Stimulated activated naive B cell treated with anti-CD40 and anti-IgM and Interleukin-4, amounts not matched to agents 10 μg/mL and 1 μg/mL and 100 μg/mL, for 72 hours (primary cell): ENCODE measurements at regions not wholly inside any gene's neighbourhood (a gene's known extent, or its start where the extent isn't known, plus 50 kb on each side); places are given as distances from the start of the nearest gene placed in this dataset.

Source experiments
- ATAC-seq, 2 donors: fragments of 150-1000 bp; cut with Tn5 transposase; replicated peaks; 2 replicates each; pipeline ENCODE4 v1.10.0; 2021; ENCODE audit warnings: moderate library complexity in 1 of 2
- DNase-seq: peaks from one replicate; pipeline ENCODE4 v3.0.0; 2021
- H3K27ac Mint-ChIP-seq: one replicate; pipeline ENCODE4 v1.8.0; 2022; ENCODE audit warnings: mild to moderate bottlenecking, mixed read lengths
- H3K27me3 Mint-ChIP-seq, 2 donors: one replicate each; pipeline ENCODE4 v1.8.0; 2022; ENCODE audit warnings: mixed read lengths in 2 of 2
- H3K36me3 Mint-ChIP-seq, 2 donors: one replicate each; pipeline ENCODE4 v1.8.0; 2022; ENCODE audit warnings: mixed read lengths in 2 of 2, mild to moderate bottlenecking in 1 of 2
- H3K4me1 Mint-ChIP-seq, 2 donors: one replicate each; pipeline ENCODE4 v1.8.0; 2022; ENCODE audit warnings: mixed read lengths in 2 of 2, mild to moderate bottlenecking in 1 of 2
- H3K4me3 Mint-ChIP-seq, 2 donors: one replicate each; pipeline ENCODE4 v1.8.0; 2022; ENCODE audit warnings: mild to moderate bottlenecking in 2 of 2, mixed read lengths in 2 of 2, moderate library complexity in 1 of 2
- H3K9me3 Mint-ChIP-seq, 2 donors: one replicate each; pipeline ENCODE4 v1.8.0; 2022; ENCODE audit warnings: mixed read lengths in 2 of 2, mild to moderate bottlenecking in 1 of 2

DNA sequence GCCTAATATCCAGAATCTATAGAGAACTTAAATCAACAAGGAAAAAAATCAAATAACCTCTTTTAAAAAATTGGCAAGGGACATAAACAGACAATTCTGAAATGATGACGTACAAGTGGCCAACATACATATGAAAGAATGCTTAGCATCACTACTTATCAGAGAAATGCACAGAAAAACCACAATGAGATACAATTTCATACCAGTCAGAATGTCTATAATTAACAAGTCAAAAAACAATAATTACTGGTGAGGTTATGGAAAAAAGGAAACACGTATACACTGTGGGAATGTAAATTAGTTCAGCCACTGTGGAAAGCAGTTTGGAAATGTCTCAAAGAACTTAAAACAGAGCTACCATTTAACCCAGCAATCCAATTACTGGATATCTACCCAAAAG is 1192.0 kb downstream of the CDH12 start:
- ATAC-seq (no peak), DNase-seq (no peak)
- H3K27me3 Mint-ChIP-seq, result no peaks in the 10 kb centered on the region

DNA sequence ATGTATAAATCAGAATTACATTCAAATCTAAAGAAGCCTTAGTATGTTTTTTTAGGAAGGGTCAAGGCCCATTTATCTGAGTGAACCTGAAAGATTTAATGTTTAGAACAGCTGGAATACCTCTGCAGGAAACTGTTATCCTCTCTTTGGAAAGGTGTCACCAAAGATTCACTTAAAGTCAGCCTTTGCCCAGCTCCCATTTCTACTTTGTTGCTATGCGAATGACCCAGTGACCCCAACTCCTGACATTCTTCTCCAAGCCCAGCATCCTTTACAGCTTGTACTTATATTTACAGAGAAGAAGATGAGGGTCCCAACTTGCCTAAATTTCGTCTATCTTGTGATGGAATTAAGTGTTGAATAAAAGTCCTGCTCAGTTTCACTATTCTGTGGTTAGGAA is 1198.6 kb downstream of the CDH12 start:
- H3K4me1 Mint-ChIP-seq, result no peaks in the 10 kb centered on the region
- H3K4me3 Mint-ChIP-seq, result no peak overlapping the region
- ATAC-seq (no peak), DNase-seq (no peak)
- no peaks in the 10 kb centered on the region for H3K27me3 Mint-ChIP-seq
- H3K27ac Mint-ChIP-seq, result no peak overlapping the region
- H3K36me3 Mint-ChIP-seq, result no peaks in the 10 kb centered on the region
- no peaks in the 10 kb centered on the region for H3K9me3 Mint-ChIP-seq

More for the DNA sequence above, 1192.0 kb downstream of the CDH12 start:
- no peak overlapping the region for H3K4me3 Mint-ChIP-seq
- H3K9me3 Mint-ChIP-seq, result peaks cover 11 to 16% of the 10 kb centered on the region in 2 donors
- no peaks in the 10 kb centered on the region for H3K36me3 Mint-ChIP-seq
- no peak overlapping the region for H3K27ac Mint-ChIP-seq
- no peaks in the 10 kb centered on the region for H3K4me1 Mint-ChIP-seq

DNA sequence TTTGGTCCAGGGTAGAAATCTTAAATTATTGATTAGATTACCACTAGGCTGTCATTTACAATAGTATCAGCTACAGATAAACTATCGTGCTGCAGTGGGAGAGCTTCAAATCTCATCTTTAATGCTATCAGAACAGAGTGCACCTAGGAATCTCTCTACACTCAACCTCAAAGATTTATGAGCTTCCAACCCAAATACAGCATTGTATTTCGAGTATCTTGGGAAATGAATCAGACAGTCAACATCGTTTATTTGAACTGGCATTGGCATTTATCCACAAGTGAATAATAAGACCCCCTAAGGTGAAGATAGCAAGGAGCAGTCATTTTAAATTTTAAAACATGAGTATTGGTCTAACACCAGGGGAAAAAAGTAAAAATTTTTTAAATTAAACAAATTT is 1203.2 kb downstream of the CDH12 start:
- no peak for ATAC-seq
- H3K27me3 Mint-ChIP-seq, result no peaks in the 10 kb centered on the region
- DNase-seq, result no peak
- no peaks in the 10 kb centered on the region for H3K9me3 Mint-ChIP-seq
- H3K4me1 Mint-ChIP-seq, result no peaks in the 10 kb centered on the region
- H3K27ac Mint-ChIP-seq, result peak overlapping the region; percentile 51
- H3K4me3 Mint-ChIP-seq, result no peak overlapping the region
- H3K36me3 Mint-ChIP-seq, result no peaks in the 10 kb centered on the region

DNA sequence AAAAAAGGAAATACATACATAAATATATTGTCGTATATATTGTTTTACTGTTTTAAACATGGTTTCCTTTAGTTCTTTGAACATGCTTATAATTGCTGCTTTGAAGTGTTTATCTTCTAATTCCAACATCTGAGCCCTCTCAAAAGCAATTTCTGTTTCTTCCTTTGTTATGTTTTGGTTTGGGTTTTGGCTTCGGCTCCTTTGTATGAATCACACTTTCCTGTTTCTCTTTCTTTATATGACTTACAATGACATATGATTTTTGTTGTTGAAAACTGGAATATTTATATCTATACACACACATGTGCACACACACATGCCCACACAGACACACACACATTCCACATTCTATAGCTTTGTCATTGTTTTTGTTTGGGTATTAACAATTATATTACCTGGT is 1206.7 kb downstream of the CDH12 start:
- Mint-ChIP-seq H3K9me3 (no peaks in the 10 kb centered on the region), H3K4me1 (no peaks in the 10 kb centered on the region), H3K27ac (no peak overlapping the region), H3K4me3 (no peak overlapping the region), H3K36me3 (no peaks in the 10 kb centered on the region), H3K27me3 (no peaks in the 10 kb centered on the region)
- no peak for ATAC-seq
- DNase-seq, result no peak

DNA sequence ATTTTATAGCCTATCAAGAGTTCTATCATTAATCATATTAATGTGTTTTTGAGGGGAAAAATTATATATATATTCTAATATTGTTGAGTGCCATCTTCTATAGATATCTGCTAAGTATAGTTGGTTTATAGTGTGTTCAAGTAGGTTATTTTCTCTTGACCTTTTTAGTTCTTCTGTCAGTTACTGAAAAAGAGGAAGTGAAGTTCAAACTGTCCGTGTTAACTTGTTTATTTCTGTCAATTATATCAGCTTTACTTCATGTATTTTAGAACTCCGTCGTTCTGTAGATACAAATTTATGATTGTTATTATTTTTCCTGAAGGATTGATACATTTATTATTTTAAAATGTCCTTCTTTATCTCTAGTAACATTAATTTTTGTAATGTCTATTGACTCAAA is 1209.1 kb downstream of the CDH12 start:
- no peaks in the 10 kb centered on the region for H3K36me3 Mint-ChIP-seq
- no peak for DNase-seq
- no peak for ATAC-seq
- no peaks in the 10 kb centered on the region for H3K27me3 Mint-ChIP-seq
- no peaks in the 10 kb centered on the region for H3K4me1 Mint-ChIP-seq
- H3K9me3 Mint-ChIP-seq, result no peaks in the 10 kb centered on the region
- no peak overlapping the region for H3K27ac Mint-ChIP-seq
- no peak overlapping the region for H3K4me3 Mint-ChIP-seq

DNA sequence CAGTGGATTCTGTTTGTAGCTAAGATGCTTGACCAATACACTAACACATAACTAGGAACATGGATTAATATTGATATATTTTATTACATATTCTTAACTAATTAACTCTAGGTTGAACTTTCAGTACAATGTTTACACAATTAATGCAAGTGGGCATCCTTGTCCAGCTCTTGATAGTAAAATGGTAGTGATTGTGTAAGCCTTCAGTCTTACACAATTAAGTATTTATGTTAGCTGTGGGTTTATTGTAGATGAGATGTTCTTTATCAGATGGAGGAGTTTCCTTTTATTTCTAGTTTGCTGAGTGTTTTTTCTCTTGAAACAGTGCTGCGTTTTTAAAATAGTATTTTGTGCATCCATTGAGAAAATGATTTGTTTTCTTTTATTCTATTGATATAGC is 1210.8 kb downstream of the CDH12 start:
- H3K9me3 Mint-ChIP-seq, result peaks cover 0 to 2% of the 10 kb centered on the region in 2 donors
- no peak overlapping the region for H3K27ac Mint-ChIP-seq
- H3K4me1 Mint-ChIP-seq, result no peaks in the 10 kb centered on the region
- H3K4me3 Mint-ChIP-seq, result no peak overlapping the region
- ATAC-seq, result no peak
- H3K27me3 Mint-ChIP-seq, result no peaks in the 10 kb centered on the region
- no peak for DNase-seq
- H3K36me3 Mint-ChIP-seq, result no peaks in the 10 kb centered on the region

DNA sequence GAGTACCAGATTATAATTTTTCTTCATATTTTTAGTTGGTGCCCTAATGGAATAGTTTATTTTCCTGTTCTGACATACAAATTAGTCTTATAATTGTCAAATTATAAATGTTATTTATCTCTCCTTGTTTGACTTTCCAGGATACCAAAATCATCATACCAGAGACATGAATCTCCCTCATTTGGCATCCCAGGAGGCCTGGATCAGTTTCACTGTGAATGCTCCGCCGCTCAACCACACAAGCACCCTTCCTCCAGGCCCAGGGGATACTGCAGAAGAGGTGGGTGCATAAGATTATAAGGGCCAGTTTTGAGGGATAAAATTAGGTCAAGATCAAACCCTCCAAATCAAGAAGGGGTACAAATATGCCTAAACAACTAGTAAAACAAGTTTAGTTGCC is 1229.3 kb downstream of the CDH12 start:
- Mint-ChIP-seq H3K27ac (no peak overlapping the region), H3K4me1 (no peaks in the 10 kb centered on the region), H3K9me3 (peaks cover 6 to 8% of the 10 kb centered on the region in 2 donors), H3K27me3 (no peaks in the 10 kb centered on the region), H3K4me3 (no peak overlapping the region), H3K36me3 (no peaks in the 10 kb centered on the region)
- ATAC-seq, result no peak
- DNase-seq, result no peak

DNA sequence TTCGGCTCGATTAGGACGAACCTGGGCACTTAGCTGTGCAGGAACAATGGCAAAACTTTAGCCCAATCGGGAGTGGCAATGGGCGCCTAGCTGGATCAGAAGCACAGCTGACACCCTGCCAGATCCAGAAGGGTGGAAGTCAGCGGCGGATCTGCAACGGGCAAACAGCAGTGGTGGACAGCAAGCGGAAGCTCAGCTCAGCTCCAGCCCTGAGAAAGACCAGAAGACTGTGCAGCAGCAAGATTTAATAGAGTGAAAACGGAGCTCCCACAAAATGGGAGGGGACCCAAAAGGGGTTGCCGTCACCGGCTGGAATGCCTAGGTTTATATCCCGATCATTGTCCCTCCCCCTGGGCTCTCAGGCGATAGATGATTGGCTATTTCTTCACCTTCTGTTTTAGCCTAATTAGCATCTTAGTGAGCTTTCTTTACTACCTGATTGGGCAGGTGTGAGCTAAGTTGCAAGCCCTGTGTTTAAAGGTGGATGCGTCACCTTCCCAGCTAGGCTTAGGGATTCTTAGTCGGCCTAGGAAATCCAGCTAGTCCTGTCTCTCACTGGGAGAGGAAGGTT is 1237.9 kb downstream of the CDH12 start:
- Mint-ChIP-seq H3K4me1 (no peaks in the 10 kb centered on the region), H3K4me3 (no peak overlapping the region), H3K9me3 (peaks cover 2 to 4% of the 10 kb centered on the region in 2 donors), H3K36me3 (no peaks in the 10 kb centered on the region), H3K27me3 (no peaks in the 10 kb centered on the region), H3K27ac (no peak overlapping the region)
- ATAC-seq, result no peak
- DNase-seq, result no peak

DNA sequence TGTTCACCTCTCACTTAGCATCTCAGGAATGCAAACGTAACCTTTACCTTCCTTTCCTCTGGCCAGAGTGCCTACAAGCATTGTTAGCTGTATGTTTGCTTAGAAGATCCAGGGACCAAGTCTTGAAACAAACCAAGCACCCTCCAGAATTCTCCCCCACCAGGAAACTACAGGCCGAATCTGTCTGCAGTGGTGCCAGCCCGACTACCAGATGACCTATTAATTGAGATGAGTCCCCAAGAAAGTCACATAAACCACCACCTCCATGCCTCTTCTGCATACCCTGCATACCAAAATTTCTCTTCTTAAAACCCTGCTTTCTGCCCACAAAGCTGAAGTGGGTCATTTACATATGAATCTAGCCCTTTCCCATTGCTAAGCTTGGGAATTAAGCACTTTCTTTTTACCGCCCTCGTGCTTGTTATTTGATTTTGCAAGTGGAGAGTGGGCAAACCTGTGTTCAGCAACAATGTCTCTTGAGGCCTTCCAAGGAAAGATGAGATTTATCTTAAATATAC is 1239.1 kb downstream of the CDH12 start:
- Mint-ChIP-seq H3K27ac (no peak overlapping the region), H3K9me3 (peaks cover 2 to 4% of the 10 kb centered on the region in 2 donors), H3K36me3 (no peaks in the 10 kb centered on the region), H3K27me3 (no peaks in the 10 kb centered on the region), H3K4me1 (no peaks in the 10 kb centered on the region), H3K4me3 (no peak overlapping the region)
- ATAC-seq (no peak), DNase-seq (no peak)

DNA sequence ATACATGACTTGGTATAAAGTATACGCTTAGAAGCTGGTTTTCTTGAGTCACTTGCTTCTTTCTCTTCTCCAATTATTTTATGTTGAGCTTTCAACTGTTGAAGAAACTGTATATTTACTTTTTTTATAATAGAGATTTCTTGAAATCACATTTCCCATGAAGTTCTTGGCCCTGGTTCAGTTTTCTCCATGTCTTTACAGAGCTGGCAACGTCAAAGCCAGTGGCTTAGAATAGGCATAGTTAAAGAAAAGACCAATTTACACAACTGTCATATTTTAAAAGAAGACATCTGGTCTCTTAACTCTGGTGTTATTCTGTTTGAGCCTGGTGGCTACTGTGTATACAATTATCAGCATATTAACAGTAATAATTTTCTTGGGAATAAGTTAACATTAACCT is 1249.3 kb downstream of the CDH12 start:
- Mint-ChIP-seq H3K27ac (no peak overlapping the region), H3K4me3 (no peak overlapping the region), H3K9me3 (no peaks in the 10 kb centered on the region), H3K27me3 (no peaks in the 10 kb centered on the region), H3K36me3 (no peaks in the 10 kb centered on the region), H3K4me1 (no peaks in the 10 kb centered on the region)
- ATAC-seq (no peak), DNase-seq (no peak)

DNA sequence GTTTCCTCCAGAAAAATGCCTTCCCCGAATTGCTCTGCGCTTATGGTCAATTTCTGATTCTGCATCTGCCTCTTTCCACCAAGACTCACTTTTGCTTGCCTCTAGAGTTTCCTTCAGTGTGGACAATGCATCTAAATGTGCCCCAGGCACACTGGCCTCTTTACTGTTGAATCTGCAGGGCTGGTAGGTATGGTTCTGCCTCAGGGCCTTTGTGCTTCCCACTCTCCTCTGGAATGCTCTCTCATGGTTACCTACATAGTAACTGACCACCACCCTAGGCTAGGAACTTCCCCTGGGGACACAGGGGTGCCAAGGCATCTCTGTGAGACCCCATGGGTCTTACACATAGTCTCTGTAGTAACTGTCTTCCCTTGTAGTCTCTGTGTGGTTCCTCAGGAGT is 1258.6 kb downstream of the CDH12 start:
- Mint-ChIP-seq H3K4me3 (no peak overlapping the region), H3K4me1 (no peaks in the 10 kb centered on the region), H3K27ac (no peak overlapping the region), H3K27me3 (no peaks in the 10 kb centered on the region), H3K36me3 (peaks cover 0 to 3% of the 10 kb centered on the region in 2 donors), H3K9me3 (peaks cover 8% of the 10 kb centered on the region in 2 donors)
- ATAC-seq (peak in 1 of 2 donors; percentile 25), DNase-seq (no peak)

DNA sequence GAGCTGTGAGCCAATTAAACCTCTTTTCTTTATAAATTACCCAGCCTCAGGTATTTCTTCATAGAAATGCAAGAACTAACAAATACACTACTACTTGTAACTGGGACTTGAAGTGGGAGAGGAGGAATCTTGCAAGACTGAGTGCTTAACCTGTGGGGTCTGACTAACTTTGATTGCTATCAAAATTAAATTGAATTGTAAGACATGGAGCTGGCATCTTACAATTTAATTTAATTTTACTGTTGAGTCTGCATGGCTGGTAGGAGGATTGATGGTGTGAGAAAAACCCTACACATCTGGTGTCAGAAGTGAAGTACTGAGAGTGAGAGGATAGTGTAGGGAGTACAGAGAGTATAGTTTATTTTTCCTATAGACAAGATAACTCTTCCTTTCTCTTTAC is 1259.9 kb downstream of the CDH12 start:
- Mint-ChIP-seq H3K9me3 (peaks cover 7 to 8% of the 10 kb centered on the region in 2 donors), H3K4me3 (no peak overlapping the region), H3K36me3 (peaks cover 0 to 3% of the 10 kb centered on the region in 2 donors), H3K27me3 (no peaks in the 10 kb centered on the region), H3K4me1 (no peaks in the 10 kb centered on the region), H3K27ac (no peak overlapping the region)
- DNase-seq (no peak), ATAC-seq (no peak)

DNA sequence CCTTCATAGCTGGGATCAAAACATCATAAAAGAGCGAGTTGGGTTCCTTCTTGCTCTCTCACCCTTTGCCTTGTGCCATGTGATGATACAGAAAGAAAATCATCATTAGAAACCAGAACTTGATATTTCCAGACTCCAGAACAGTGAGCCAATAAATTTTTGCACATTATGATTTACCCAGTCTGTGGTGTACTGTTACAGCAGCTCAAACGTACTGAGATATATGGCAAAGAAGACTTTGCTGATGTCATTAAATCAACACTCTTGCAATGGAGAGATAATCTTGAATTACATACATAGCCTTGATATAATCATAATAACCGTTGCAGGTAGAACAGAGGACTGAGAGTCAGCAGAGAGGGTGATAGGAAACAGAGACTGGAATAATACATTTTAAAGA is 1271.6 kb downstream of the CDH12 start:
- Mint-ChIP-seq H3K4me1 (no peaks in the 10 kb centered on the region), H3K27me3 (no peaks in the 10 kb centered on the region), H3K36me3 (peaks cover 15 to 24% of the 10 kb centered on the region in 2 donors), H3K4me3 (no peak overlapping the region), H3K9me3 (peaks cover 4 to 5% of the 10 kb centered on the region in 2 donors), H3K27ac (no peak overlapping the region)
- DNase-seq (no peak), ATAC-seq (no peak)

DNA sequence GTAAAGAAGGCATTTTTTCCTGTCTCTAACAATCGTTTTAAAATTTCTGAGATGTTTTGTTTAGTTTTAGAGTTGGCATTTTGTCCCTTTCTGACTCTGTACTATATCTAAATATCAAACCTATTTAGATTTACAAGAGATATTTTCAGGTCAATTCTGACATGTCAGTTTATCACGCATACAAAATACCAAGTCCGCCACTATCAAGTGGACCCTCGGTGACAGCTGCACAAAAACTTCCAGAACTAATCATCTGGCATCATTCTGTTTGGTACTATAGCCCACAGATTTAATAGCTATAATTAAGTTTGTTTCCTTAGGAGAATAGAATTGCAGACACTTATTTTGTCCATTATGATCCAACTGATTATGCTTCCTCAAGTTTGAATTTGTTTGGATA is 1278.2 kb downstream of the CDH12 start:
- no peaks in the 10 kb centered on the region for H3K4me1 Mint-ChIP-seq
- H3K36me3 Mint-ChIP-seq, result peaks cover 3 to 8% of the 10 kb centered on the region in 2 donors
- peaks cover 0 to 4% of the 10 kb centered on the region in 2 donors for H3K9me3 Mint-ChIP-seq
- no peak overlapping the region for H3K27ac Mint-ChIP-seq
- DNase-seq (no peak), ATAC-seq (no peak)
- no peak overlapping the region for H3K4me3 Mint-ChIP-seq
- H3K27me3 Mint-ChIP-seq, result no peaks in the 10 kb centered on the region

DNA sequence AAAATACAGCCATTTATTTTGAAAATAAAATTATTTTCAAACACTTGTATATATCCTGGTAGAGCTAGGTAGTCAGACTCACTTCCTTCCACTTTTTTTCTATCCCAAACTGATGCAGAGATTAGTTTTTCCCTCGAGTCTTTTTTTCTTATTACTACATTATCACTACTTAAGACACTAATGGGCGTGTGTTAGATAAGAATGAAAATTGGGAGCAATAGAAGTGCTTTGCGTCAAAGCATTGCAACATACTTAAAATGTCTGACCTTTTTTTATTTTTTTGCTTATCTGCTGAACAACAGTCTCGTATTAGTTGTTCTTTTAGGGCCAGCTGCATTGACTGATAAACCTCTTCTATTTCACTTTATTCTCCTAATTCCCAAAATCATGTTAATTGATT is 1278.7 kb downstream of the CDH12 start:
- peaks cover 2 to 5% of the 10 kb centered on the region in 2 donors for H3K36me3 Mint-ChIP-seq

More for the DNA sequence above, 1278.7 kb downstream of the CDH12 start:
- ATAC-seq (no peak), DNase-seq (no peak)
- Mint-ChIP-seq H3K4me1 (no peaks in the 10 kb centered on the region), H3K27ac (no peak overlapping the region), H3K4me3 (no peak overlapping the region), H3K27me3 (no peaks in the 10 kb centered on the region), H3K9me3 (peaks cover 0 to 2% of the 10 kb centered on the region in 2 donors)
